Osteoblast (primary cell): ENCODE measurements at regions not wholly inside any gene's neighbourhood (a gene's known extent, or its start where the extent isn't known, plus 50 kb on each side); places are given as distances from the start of the nearest gene placed in this dataset.

ENCODE experiments used
- DNase-seq: peaks from one replicate; pipeline ENCODE4 v3.0.0; 2011; ENCODE audit warnings: low spot score, mixed read lengths; ENCODE audit not compliant: insufficient read length; ENCODE audit errors: missing footprints
- H2AFZ ChIP-seq: 2 replicates; pipeline ENCODE4 v1.6.0; 2011; ENCODE audit warnings: mild to moderate bottlenecking, low read length
- H3K27ac ChIP-seq: 2 replicates; pipeline ENCODE4 v1.5.1; 2011; ENCODE audit warnings: mild to moderate bottlenecking, low read depth, low read length, moderate library complexity
- H3K27me3 ChIP-seq: 2 replicates; pipeline ENCODE4 v1.6.0; 2012; ENCODE audit warnings: mild to moderate bottlenecking, control low read depth, inconsistent platforms, low read length, moderate library complexity; ENCODE audit not compliant: insufficient read depth
- H3K36me3 ChIP-seq: 2 replicates; pipeline ENCODE4 v1.5.1; 2011; ENCODE audit warnings: mild to moderate bottlenecking, low read length, control low read depth, moderate library complexity; ENCODE audit not compliant: insufficient read depth
- H3K4me1 ChIP-seq: 2 replicates; pipeline ENCODE4 v1.5.1; 2011; ENCODE audit warnings: mild to moderate bottlenecking, low read length, control low read depth, moderate library complexity; ENCODE audit not compliant: insufficient read depth
- H3K4me2 ChIP-seq: 2 replicates; pipeline ENCODE4 v1.6.0; 2011; ENCODE audit warnings: mild to moderate bottlenecking, low read length; ENCODE audit not compliant: insufficient read depth
- H3K4me3 ChIP-seq: fragments of 200-600 bp; sonication (generic); 3 replicates; pipeline ENCODE4 v1.5.1; 2012; ENCODE audit warnings: mild to moderate bottlenecking, low read length, inconsistent platforms; ENCODE audit not compliant: insufficient read depth
- H3K79me2 ChIP-seq: 2 replicates; pipeline ENCODE4 v1.6.0; 2012; ENCODE audit warnings: mild to moderate bottlenecking, low read length, control low read depth, inconsistent platforms; ENCODE audit not compliant: insufficient read depth
- H3K9me3 ChIP-seq: 2 replicates; pipeline ENCODE4 v1.5.1; 2011; ENCODE audit warnings: low read depth, low read length, control low read depth
- H4K20me1 ChIP-seq: 2 replicates; pipeline ENCODE4 v1.6.0; 2012; ENCODE audit warnings: mild to moderate bottlenecking, low read length, control low read depth; ENCODE audit not compliant: insufficient read depth
- TF ChIP-seq, protein P1 (sequence below): IDR thresholded peaks from 2 replicates; pipeline ENCODE4 v1.5.1; 2011; ENCODE audit warnings: mild to moderate bottlenecking, low read depth, low read length, moderate library complexity; ENCODE audit errors: extremely low read depth

DNA sequence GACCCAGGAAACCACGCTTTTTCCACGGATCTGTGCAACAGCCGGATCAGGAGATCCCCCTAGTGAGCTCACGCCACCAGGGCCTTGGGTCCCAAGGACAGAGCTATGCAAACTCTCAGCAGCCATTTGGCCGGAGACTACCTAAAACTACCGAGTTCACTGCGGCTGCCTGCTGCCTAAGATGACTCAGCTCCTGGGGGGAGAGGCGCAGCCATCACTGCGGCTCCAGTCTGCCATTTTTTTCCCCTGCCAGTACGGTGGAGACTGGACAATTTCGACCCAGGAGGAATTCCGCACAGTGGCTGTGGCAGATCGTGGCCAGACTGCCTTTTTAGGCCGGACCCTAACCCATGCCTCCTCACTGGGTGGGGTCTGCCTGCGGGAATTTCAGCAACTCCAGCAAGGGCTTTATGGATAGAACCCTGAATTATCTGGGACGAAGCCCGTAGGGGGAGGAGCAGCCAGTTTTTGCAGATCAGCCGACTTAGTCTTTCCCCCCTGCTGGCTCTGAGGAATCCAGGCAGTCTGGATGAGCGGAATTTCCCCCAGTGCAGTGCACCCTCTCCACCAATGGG is 424.9 kb upstream of the UBE2E3 start:
- no peak overlapping the region for H2AFZ ChIP-seq
- DNase-seq = no peak
- H3K27ac ChIP-seq = no peak overlapping the region
- no peaks in the 10 kb centered on the region for H3K79me2 ChIP-seq
- H3K9me3 ChIP-seq = no peaks in the 10 kb centered on the region
- TF ChIP-seq, protein P1, sequence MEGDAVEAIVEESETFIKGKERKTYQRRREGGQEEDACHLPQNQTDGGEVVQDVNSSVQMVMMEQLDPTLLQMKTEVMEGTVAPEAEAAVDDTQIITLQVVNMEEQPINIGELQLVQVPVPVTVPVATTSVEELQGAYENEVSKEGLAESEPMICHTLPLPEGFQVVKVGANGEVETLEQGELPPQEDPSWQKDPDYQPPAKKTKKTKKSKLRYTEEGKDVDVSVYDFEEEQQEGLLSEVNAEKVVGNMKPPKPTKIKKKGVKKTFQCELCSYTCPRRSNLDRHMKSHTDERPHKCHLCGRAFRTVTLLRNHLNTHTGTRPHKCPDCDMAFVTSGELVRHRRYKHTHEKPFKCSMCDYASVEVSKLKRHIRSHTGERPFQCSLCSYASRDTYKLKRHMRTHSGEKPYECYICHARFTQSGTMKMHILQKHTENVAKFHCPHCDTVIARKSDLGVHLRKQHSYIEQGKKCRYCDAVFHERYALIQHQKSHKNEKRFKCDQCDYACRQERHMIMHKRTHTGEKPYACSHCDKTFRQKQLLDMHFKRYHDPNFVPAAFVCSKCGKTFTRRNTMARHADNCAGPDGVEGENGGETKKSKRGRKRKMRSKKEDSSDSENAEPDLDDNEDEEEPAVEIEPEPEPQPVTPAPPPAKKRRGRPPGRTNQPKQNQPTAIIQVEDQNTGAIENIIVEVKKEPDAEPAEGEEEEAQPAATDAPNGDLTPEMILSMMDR = no peak
- no peaks in the 10 kb centered on the region for H3K27me3 ChIP-seq
- peaks cover 3% of the 10 kb centered on the region for H3K4me1 ChIP-seq
- H3K36me3 ChIP-seq = no peaks in the 10 kb centered on the region
- no peak overlapping the region for H3K4me3 ChIP-seq
- H4K20me1 ChIP-seq = no peaks in the 10 kb centered on the region
- no peak overlapping the region for H3K4me2 ChIP-seq

DNA sequence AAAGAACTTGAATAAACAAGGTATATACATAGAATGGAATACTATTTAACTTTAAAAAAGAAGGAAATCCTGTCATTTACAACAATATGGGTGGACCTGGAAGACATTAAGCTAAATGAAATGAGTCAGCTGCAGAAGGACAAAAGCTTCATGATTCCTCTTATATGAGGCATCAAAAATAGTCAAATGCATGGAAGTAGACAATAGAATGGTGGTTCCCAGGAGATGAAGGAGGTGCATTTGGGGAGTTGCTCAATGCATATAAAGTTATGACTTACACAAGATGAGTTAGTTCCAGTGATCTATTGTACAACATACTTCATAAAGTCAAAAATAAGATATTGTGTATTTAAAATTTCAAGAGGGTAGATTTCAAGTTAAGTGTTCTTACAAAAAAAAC is 426.1 kb upstream of the UBE2E3 start:
- no peak for DNase-seq
- TF ChIP-seq, protein P1 = no peak
- Histone ChIP-seq H3K4me3 (no peak overlapping the region), H4K20me1 (no peaks in the 10 kb centered on the region), H3K36me3 (no peaks in the 10 kb centered on the region), H3K4me2 (no peak overlapping the region), H3K27ac (no peak overlapping the region), H3K4me1 (no peaks in the 10 kb centered on the region), H3K9me3 (no peaks in the 10 kb centered on the region), H3K79me2 (no peaks in the 10 kb centered on the region), H2AFZ (no peak overlapping the region), H3K27me3 (no peaks in the 10 kb centered on the region)

DNA sequence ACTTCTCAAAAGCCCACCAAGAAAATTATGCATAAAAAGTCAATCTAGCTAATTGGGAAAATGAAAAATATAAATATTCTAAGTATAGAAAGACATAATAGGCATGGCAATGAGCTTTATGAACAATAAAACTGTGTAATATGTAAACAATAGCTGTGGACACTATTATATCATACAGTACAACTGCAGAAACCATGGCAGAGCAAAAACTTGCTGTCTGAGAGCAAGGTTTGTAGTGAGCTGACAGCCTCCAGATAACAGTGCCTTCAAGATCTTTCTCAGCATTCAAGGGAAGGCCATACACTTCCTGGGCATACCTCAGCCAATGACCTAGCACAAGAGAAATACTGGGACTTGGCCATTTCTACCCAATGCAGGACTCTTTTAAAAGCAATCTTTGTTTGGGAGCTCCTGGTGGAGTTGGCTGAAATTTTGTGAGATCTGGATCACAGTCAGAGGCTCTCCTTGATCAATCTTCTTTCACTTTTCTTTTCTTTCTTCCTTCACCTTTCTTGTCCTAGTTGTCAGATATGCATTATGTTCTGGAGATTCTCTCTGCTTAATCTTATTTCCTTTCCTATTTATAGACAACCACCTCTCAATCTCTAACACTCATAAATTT is 427.2 kb upstream of the UBE2E3 start:
- no peak for DNase-seq
- H2AFZ ChIP-seq = peak overlapping the region; percentile 49
- TF ChIP-seq, protein P1 = no peak
- no peaks in the 10 kb centered on the region for H3K79me2 ChIP-seq
- no peaks in the 10 kb centered on the region for H3K4me1 ChIP-seq
- no peak overlapping the region for H3K4me2 ChIP-seq
- H3K27me3 ChIP-seq = no peaks in the 10 kb centered on the region
- H3K36me3 ChIP-seq = no peaks in the 10 kb centered on the region
- H3K27ac ChIP-seq = no peak overlapping the region
- no peak overlapping the region for H3K4me3 ChIP-seq
- no peaks in the 10 kb centered on the region for H3K9me3 ChIP-seq
- H4K20me1 ChIP-seq = no peaks in the 10 kb centered on the region

DNA sequence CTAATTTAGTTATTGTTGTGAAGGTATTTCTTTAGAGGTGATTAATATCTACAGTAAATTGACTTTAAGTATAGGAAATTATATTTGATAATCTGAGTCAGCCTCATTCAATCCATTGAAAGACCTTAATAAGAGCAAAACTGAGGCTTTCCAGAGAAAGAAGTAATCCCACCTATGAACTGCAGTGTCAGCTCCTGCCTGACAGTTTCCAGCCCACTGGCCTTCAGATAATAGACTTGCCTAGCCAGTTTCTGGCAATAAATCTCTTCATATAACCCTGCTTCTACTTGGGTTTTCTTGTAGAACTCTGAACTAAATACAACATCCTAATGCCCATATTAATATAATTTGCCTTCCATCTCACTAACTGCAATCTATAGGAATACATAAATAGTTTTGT is 437.9 kb upstream of the UBE2E3 start:
- no peaks in the 10 kb centered on the region for H4K20me1 ChIP-seq
- no peak overlapping the region for H3K4me2 ChIP-seq
- no peak overlapping the region for H2AFZ ChIP-seq
- no peaks in the 10 kb centered on the region for H3K27me3 ChIP-seq
- H3K4me3 ChIP-seq = no peak overlapping the region
- H3K27ac ChIP-seq = no peak overlapping the region
- no peaks in the 10 kb centered on the region for H3K4me1 ChIP-seq
- no peaks in the 10 kb centered on the region for H3K9me3 ChIP-seq
- TF ChIP-seq, protein P1 = no peak
- no peak for DNase-seq
- no peaks in the 10 kb centered on the region for H3K36me3 ChIP-seq
- no peaks in the 10 kb centered on the region for H3K79me2 ChIP-seq
